ENCODE measurements at regions not wholly inside any gene's neighbourhood (a gene's known extent, or its start where the extent isn't known, plus 50 kb on each side); places are given as distances from the start of the nearest gene placed in this dataset.

DNA sequence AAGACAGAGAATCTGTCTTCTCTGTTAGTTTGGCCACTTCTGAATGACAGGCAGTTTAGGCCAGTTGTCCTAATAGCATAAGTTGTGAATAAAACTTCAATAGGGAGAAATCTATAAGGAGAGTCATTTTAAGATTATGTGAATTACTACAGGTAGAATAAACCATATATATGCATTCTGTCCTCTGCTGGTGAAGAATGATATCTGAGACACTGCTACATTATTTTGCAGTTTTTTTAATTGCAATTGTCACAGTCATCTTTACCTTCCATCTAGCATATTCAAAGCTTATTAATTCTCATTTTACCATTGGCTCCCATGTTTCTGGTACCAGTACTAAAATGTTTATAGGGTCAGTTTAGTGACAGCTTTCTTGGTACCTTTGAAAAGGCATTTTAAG, 519.6 kb upstream of the DEPDC1 start:
- CTCF ChIA-PET, result no interaction called here
- Mint-ChIP-seq H3K27ac (ENCODE audit: unreplicated experiment) (no peak overlapping the region), H3K4me3 (ENCODE audit: unreplicated experiment) (no peak overlapping the region), H3K4me1 (ENCODE audit: low read depth, unreplicated experiment) (no peaks in the 10 kb centered on the region), H3K27me3 (ENCODE audit: insufficient read depth, unreplicated experiment) (no peaks in the 10 kb centered on the region), H3K36me3 (ENCODE audit: insufficient read depth, unreplicated experiment) (no peaks in the 10 kb centered on the region), H3K9me3 (ENCODE audit: unreplicated experiment) (no peaks in the 10 kb centered on the region)
- BruUV-seq (replicated peaks), result no TSS peak
- Histone ChIP-seq H3K27me3 (replicated peaks; ENCODE audit: control insufficient read depth, insufficient read depth, low read length) (no peaks in the 10 kb centered on the region), H3K9me3 (no peaks in the 10 kb centered on the region), H3K4me3 (ENCODE audit: low read depth, low read length) (no peak overlapping the region), H3K36me3 (ENCODE audit: control insufficient read depth, insufficient read depth, low read length) (no peaks in the 10 kb centered on the region), H3K4me1 (no peaks in the 10 kb centered on the region)
- intact Hi-C loops (cut with micrococcal nuclease; ENCODE audit: unreplicated experiment), result no loop called here
- POLR2A ChIA-PET, result no interaction called here
- DNase-seq, result no peak
- TF ChIP-seq, protein P1, sequence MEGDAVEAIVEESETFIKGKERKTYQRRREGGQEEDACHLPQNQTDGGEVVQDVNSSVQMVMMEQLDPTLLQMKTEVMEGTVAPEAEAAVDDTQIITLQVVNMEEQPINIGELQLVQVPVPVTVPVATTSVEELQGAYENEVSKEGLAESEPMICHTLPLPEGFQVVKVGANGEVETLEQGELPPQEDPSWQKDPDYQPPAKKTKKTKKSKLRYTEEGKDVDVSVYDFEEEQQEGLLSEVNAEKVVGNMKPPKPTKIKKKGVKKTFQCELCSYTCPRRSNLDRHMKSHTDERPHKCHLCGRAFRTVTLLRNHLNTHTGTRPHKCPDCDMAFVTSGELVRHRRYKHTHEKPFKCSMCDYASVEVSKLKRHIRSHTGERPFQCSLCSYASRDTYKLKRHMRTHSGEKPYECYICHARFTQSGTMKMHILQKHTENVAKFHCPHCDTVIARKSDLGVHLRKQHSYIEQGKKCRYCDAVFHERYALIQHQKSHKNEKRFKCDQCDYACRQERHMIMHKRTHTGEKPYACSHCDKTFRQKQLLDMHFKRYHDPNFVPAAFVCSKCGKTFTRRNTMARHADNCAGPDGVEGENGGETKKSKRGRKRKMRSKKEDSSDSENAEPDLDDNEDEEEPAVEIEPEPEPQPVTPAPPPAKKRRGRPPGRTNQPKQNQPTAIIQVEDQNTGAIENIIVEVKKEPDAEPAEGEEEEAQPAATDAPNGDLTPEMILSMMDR (IDR thresholded peaks at IDR 0.05; ENCODE audit: insufficient read depth in 1 of 2, low read depth in 1 of 2, low read length in 1 of 2, severe bottlenecking in 1 of 2, unreplicated experiment in 1 of 2), result no peak

DNA sequence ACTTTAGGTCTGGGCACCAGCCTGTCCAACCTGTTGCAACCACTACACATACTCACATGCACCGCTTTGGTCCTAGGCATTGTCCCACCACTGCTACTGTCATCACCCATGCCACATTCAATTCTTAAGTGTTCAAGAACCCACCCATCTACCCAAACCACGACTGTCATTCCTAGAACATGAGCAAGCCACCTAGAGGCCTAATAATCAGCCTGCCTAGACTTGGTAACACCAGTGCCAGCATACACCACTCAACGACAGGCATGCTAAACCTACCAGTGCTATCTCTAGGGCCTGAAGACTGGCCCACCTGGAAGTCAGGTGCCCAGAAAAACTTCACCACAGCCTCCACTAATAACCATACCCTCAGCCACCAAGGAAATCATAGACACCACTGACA, 532.8 kb upstream of the DEPDC1 start:
- no peak for DNase-seq
- no peaks in the 10 kb centered on the region for H3K9me3 ChIP-seq
- Mint-ChIP-seq H3K27me3 (ENCODE audit: insufficient read depth, unreplicated experiment) (no peaks in the 10 kb centered on the region), H3K4me1 (ENCODE audit: low read depth, unreplicated experiment) (no peaks in the 10 kb centered on the region), H3K36me3 (ENCODE audit: insufficient read depth, unreplicated experiment) (no peaks in the 10 kb centered on the region), H3K27ac (ENCODE audit: unreplicated experiment) (no peak overlapping the region), H3K9me3 (ENCODE audit: unreplicated experiment) (peaks cover 7% of the 10 kb centered on the region), H3K4me3 (ENCODE audit: unreplicated experiment) (no peak overlapping the region)
- ChIA-PET CTCF (no interaction called here), POLR2A (no interaction called here)
- BruUV-seq (replicated peaks), result no TSS peak
- no peaks in the 10 kb centered on the region for H3K36me3 ChIP-seq (ENCODE audit: control insufficient read depth, insufficient read depth, low read length)
- no peaks in the 10 kb centered on the region for H3K4me1 ChIP-seq
- no peaks in the 10 kb centered on the region for H3K27me3 ChIP-seq (replicated peaks; ENCODE audit: control insufficient read depth, insufficient read depth, low read length)
- H3K4me3 ChIP-seq (ENCODE audit: low read depth, low read length), result no peak overlapping the region
- TF ChIP-seq, protein P1 (IDR thresholded peaks at IDR 0.05; ENCODE audit: insufficient read depth in 1 of 2, low read depth in 1 of 2, low read length in 1 of 2, severe bottlenecking in 1 of 2, unreplicated experiment in 1 of 2), result no peak
- intact Hi-C loops (cut with micrococcal nuclease; ENCODE audit: unreplicated experiment), result no loop called here

DNA sequence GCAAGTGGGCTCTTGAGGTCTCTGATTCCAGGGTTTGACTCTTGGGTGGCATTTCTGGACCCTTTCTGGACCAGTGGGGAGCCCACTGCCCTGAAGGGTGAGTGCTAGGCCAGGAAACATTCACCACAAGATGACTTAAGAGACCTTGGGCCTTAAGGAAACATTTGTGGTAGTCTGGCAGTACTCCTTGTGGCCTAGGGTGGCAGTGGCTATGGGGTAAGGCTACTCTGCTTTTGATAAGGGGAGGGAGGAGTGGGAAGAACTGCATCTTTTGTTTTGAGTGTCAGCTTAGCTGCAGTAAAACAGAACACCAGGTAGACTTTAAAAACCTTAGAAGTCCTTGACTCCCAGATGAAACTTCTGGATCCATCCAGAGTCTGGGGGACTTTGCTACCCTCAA, 529.3 kb upstream of the LRRC7 start:
- no TSS peak for BruUV-seq (replicated peaks)
- Histone ChIP-seq H3K9me3 (no peaks in the 10 kb centered on the region), H3K4me1 (no peaks in the 10 kb centered on the region), H3K27me3 (replicated peaks; ENCODE audit: control insufficient read depth, insufficient read depth, low read length) (no peaks in the 10 kb centered on the region), H3K36me3 (ENCODE audit: control insufficient read depth, insufficient read depth, low read length) (no peaks in the 10 kb centered on the region), H3K4me3 (ENCODE audit: low read depth, low read length) (no peak overlapping the region)
- TF ChIP-seq, protein P1 (IDR thresholded peaks at IDR 0.05; ENCODE audit: insufficient read depth in 1 of 2, low read depth in 1 of 2, low read length in 1 of 2, severe bottlenecking in 1 of 2, unreplicated experiment in 1 of 2), result no peak
- DNase-seq, result no peak
- H3K4me1 Mint-ChIP-seq (ENCODE audit: low read depth, unreplicated experiment), result no peaks in the 10 kb centered on the region
- H3K27me3 Mint-ChIP-seq (ENCODE audit: insufficient read depth, unreplicated experiment), result no peaks in the 10 kb centered on the region
- H3K4me3 Mint-ChIP-seq (ENCODE audit: unreplicated experiment), result no peak overlapping the region
- ChIA-PET CTCF (no interaction called here), POLR2A (no interaction called here)
- H3K9me3 Mint-ChIP-seq (ENCODE audit: unreplicated experiment), result peaks cover 18% of the 10 kb centered on the region
- no peak overlapping the region for H3K27ac Mint-ChIP-seq (ENCODE audit: unreplicated experiment)
- intact Hi-C loops (cut with micrococcal nuclease; ENCODE audit: unreplicated experiment), result no loop called here
- no peaks in the 10 kb centered on the region for H3K36me3 Mint-ChIP-seq (ENCODE audit: insufficient read depth, unreplicated experiment)
